K562 (cell line): ENCODE measurements at regions not wholly inside any gene's neighbourhood (a gene's known extent, or its start where the extent isn't known, plus 50 kb on each side); places are given as distances from the start of the nearest gene placed in this dataset.

Experiments
- ATAC-seq: fragments of 200-7000 bp; cut with Tn5 transposase; 3 replicates; pipeline ENCODE4 v1.9.1; 2020; ENCODE audit warnings: moderate library complexity
- BruUV-seq: library from RNA; stranded (reverse); fragments of 400-500 nt; replicated peaks from 2 replicates; lab custom pipeline; 2021; lab: Mats Ljungman, UMichigan
- CTCF ChIA-PET: fragments of 300-600 bp; formaldehyde crosslinking; extraction: SDS; loops from one replicate; lab custom pipeline; 2021; ENCODE audit warnings: low intra/inter-chr PET ratio; lab: Yijun Ruan, JAX
- POLR2A ChIA-PET: fragments of 300-600, 350-650 bp; sonication (Branson Sonifier 250); formaldehyde crosslinking; extraction: SDS; loops from one replicate; lab custom pipeline; 2021; ENCODE audit warnings: antibody characterized with exemption, inconsistent platforms; lab: Yijun Ruan, JAX
- DNase-seq, 4 experiments: peaks; one replicate each; pipeline versions ENCODE4 v3.0.0 to v3.0.0-alpha.2; 2011 to 2018; ENCODE audit warnings: low spot score in 3 of 4, mixed read lengths in 3 of 4; ENCODE audit errors: extremely low read depth in 1 of 4
- FAIRE-seq: peaks from 2 replicates; lab custom pipeline; 2011; peaks lifted over from hg19 to GRCh38; lab: Jason Lieb, UNC
- H2AFZ ChIP-seq: 2 replicates; pipeline ENCODE4 v1.6.0; 2011; ENCODE audit warnings: low read depth, low read length, control low read depth, inconsistent platforms
- H3K27ac ChIP-seq: fragments of 200-600 bp; 3 replicates; pipeline ENCODE4 v1.8.0; 2011; ENCODE audit warnings: low read depth, mild to moderate bottlenecking, control low read depth, inconsistent platforms, low read length, moderate library complexity, mixed read lengths; ENCODE audit errors: extremely low read depth
- H3K27me3 ChIP-seq, 2 experiments: fragments of 300-600 bp in 1 of 2; 2 replicates in 1 of 2; 3 replicates in 1 of 2; pipeline versions ENCODE4 v1.6.0 to v1.8.0; 2011; ENCODE audit warnings: inconsistent platforms in 2 of 2, low read length in 2 of 2, mild to moderate bottlenecking in 1 of 2, mixed read lengths in 1 of 2, moderate library complexity in 1 of 2; ENCODE audit not compliant: control insufficient read depth in 2 of 2, insufficient read depth in 2 of 2
- H3K36me3 ChIP-seq: fragments of 300-600 bp; 3 replicates; pipeline ENCODE4 v1.8.0; 2011; ENCODE audit warnings: mild to moderate bottlenecking, low read length, inconsistent platforms; ENCODE audit not compliant: control insufficient read depth, insufficient read depth
- H3K4me1 ChIP-seq, 2 experiments: fragments of 200-600 bp in 1 of 2; replicated peaks in 1 of 2; 2 replicates in 1 of 2; 3 replicates in 1 of 2; pipeline versions ENCODE4 v1.5.1 to v1.8.0; 2011; ENCODE audit warnings: inconsistent platforms in 2 of 2, low read length in 2 of 2, mild to moderate bottlenecking in 1 of 2, mixed read lengths in 1 of 2, moderate library complexity in 1 of 2; ENCODE audit not compliant: control insufficient read depth in 2 of 2, insufficient read depth in 2 of 2
- H3K4me2 ChIP-seq: 2 replicates; pipeline ENCODE4 v1.6.1; 2011; ENCODE audit warnings: low read length, control low read depth, inconsistent platforms, mixed read lengths; ENCODE audit not compliant: insufficient read depth
- H3K4me3 ChIP-seq: fragments of 200-600 bp; sonication (generic), shearing (Covaris generic); 2 replicates; pipeline ENCODE4 v1.5.1; 2016; ENCODE audit warnings: control low read depth, inconsistent platforms
- H3K79me2 ChIP-seq: fragments of 200-600 bp; 3 replicates; pipeline ENCODE4 v1.8.0; 2011; ENCODE audit warnings: low read length, inconsistent platforms; ENCODE audit not compliant: control insufficient read depth, insufficient read depth
- H3K9ac ChIP-seq, 2 experiments: 2 replicates each; pipeline versions ENCODE4 v1.6.0 to v1.6.1; 2011; ENCODE audit warnings: low read depth in 2 of 2, low read length in 2 of 2, control low read depth in 1 of 2, inconsistent platforms in 1 of 2, mild to moderate bottlenecking in 1 of 2, mixed read lengths in 1 of 2; ENCODE audit not compliant: insufficient read depth in 1 of 2
- H3K9me1 ChIP-seq: one replicate; pipeline ENCODE4 v1.6.0; 2011; ENCODE audit warnings: inconsistent platforms, mild to moderate bottlenecking, low read length, moderate library complexity; ENCODE audit not compliant: control insufficient read depth, insufficient read depth
- H3K9me3 ChIP-seq: replicated peaks from 2 replicates; pipeline ENCODE4 v1.5.1; 2011; ENCODE audit warnings: low read depth, low read length, inconsistent platforms; ENCODE audit not compliant: control insufficient read depth, insufficient read depth
- H4K20me1 ChIP-seq: replicated peaks from 2 replicates; pipeline ENCODE4 v1.6.1; 2011; ENCODE audit warnings: low read length, inconsistent platforms, mixed read lengths; ENCODE audit not compliant: control insufficient read depth, insufficient read depth
- CHD1 ChIP-seq: fragments of 200-600 bp; sonication (generic); IDR thresholded peaks from one replicate; pipeline ENCODE4 v1.6.1; 2012; ENCODE audit warnings: mild to moderate bottlenecking, moderate library complexity, low read length, inconsistent platforms
- CXXC5 ChIP-seq: fragments of 250-450 bp; sonication (Bioruptor Pico); IDR thresholded peaks from 2 replicates; pipeline ENCODE4 v1.8.0; 2022; ENCODE audit warnings: inconsistent platforms, mild to moderate bottlenecking, moderate library complexity
- KLF16 ChIP-seq: IDR thresholded peaks from 2 replicates; pipeline ENCODE4 v1.6.1; 2016; ENCODE audit warnings: antibody characterized with exemption
- LCOR ChIP-seq: sonication (generic); formaldehyde crosslinking; IDR thresholded peaks from 2 replicates; pipeline ENCODE4 v1.8.0; 2022; ENCODE audit warnings: mild to moderate bottlenecking, missing genetic modification reagents
- NCOA4 ChIP-seq: fragments of 450-650 bp; IDR thresholded peaks from 2 replicates; pipeline ENCODE4 v1.6.1; 2018; ENCODE audit warnings: mild to moderate bottlenecking; ENCODE audit not compliant: partially characterized antibody
- POLR2G ChIP-seq: fragments of 200-400 bp; formaldehyde crosslinking; IDR thresholded peaks from 2 replicates; pipeline ENCODE4 v1.6.1; 2017; ENCODE audit warnings: low read depth, mild to moderate bottlenecking, antibody characterized with exemption, low read length, moderate library complexity
- PPARD ChIP-seq: fragments of 250-450 bp; sonication (Bioruptor Pico); IDR thresholded peaks from 2 replicates; pipeline ENCODE4 v1.8.0; 2022; ENCODE audit warnings: inconsistent platforms, mild to moderate bottlenecking, moderate library complexity
- RBM14 ChIP-seq: fragments of 200-400 bp; formaldehyde crosslinking; IDR thresholded peaks from 2 replicates; pipeline ENCODE4 v1.6.1; 2018; ENCODE audit warnings: low read depth, mild to moderate bottlenecking, low read length, moderate library complexity, borderline replicate concordance; ENCODE audit not compliant: insufficient read depth
- STAT5B ChIP-seq: fragments of 250-450 bp; sonication (Bioruptor Pico); IDR thresholded peaks from 2 replicates; pipeline ENCODE4 v1.8.0; 2021; ENCODE audit warnings: mild to moderate bottlenecking, inconsistent platforms
- XRCC3 ChIP-seq: fragments of 450-650 bp; IDR thresholded peaks from 2 replicates; pipeline ENCODE4 v1.6.1; 2017; ENCODE audit warnings: mild to moderate bottlenecking, moderate library complexity
- ZNF584 ChIP-seq: fragments of 200-800 bp; sonication (Bioruptor generic); IDR thresholded peaks from 2 replicates; pipeline ENCODE4 v1.6.1; 2016; ENCODE audit warnings: low read depth, mild to moderate bottlenecking, missing genetic modification characterization, missing compliant biosample characterization
- ZNF589 ChIP-seq: fragments of 200-800 bp; sonication (Bioruptor generic); IDR thresholded peaks from 2 replicates; pipeline ENCODE4 v1.6.1; 2016; ENCODE audit warnings: low read depth, missing genetic modification characterization, missing compliant biosample characterization
- ZNF77 ChIP-seq: fragments of 250-450 bp; sonication (Bioruptor Pico); IDR thresholded peaks from 2 replicates; pipeline ENCODE4 v1.5.0; 2020
- ZNF79 ChIP-seq: fragments of 250-450 bp; sonication (Bioruptor Pico); IDR thresholded peaks from 2 replicates; pipeline ENCODE4 v1.4.0; 2020; ENCODE audit warnings: low read depth, mild to moderate bottlenecking, moderate library complexity
- ZSCAN29 ChIP-seq: fragments of 450-650 bp; IDR thresholded peaks from 2 replicates; pipeline ENCODE4 v1.6.1; 2017
- WGBS: fragments of 100-300 bp; shearing (Covaris generic); methylation state at CpG from one replicate; pipeline ENCODE4 v1.1.6; 2016; ENCODE audit warnings: low coverage, mixed read lengths; ENCODE audit not compliant: insufficient coverage; ENCODE audit errors: missing lambda C conversion rate; 5-methylcytosine and 5-hydroxymethylcytosine counted together
- in situ Hi-C: fragments of 300-500 bp; cut with MboI; formaldehyde crosslinking; loops from 4 replicates; pipeline ENCODE4 v1.15.0; 2018; ENCODE audit warnings: inconsistent platforms, mixed read lengths
- intact Hi-C: fragments of 100-400 bp; cut with micrococcal nuclease; formaldehyde crosslinking; loops from 2 replicates; pipeline ENCODE4 v1.14.2; 2022
- TF ChIP-seq, protein P1 (sequence below): sonication (generic); formaldehyde crosslinking; IDR thresholded peaks from 2 replicates; pipeline ENCODE4 v1.9.0; 2022; ENCODE audit warnings: mild to moderate bottlenecking, missing genetic modification reagents
- TF ChIP-seq, protein P2 (sequence below): fragments of 250-450 bp; sonication (Bioruptor Pico); IDR thresholded peaks from 2 replicates; pipeline ENCODE4 v1.8.0; 2021; ENCODE audit warnings: moderate library complexity, mild to moderate bottlenecking, inconsistent platforms

DNA sequence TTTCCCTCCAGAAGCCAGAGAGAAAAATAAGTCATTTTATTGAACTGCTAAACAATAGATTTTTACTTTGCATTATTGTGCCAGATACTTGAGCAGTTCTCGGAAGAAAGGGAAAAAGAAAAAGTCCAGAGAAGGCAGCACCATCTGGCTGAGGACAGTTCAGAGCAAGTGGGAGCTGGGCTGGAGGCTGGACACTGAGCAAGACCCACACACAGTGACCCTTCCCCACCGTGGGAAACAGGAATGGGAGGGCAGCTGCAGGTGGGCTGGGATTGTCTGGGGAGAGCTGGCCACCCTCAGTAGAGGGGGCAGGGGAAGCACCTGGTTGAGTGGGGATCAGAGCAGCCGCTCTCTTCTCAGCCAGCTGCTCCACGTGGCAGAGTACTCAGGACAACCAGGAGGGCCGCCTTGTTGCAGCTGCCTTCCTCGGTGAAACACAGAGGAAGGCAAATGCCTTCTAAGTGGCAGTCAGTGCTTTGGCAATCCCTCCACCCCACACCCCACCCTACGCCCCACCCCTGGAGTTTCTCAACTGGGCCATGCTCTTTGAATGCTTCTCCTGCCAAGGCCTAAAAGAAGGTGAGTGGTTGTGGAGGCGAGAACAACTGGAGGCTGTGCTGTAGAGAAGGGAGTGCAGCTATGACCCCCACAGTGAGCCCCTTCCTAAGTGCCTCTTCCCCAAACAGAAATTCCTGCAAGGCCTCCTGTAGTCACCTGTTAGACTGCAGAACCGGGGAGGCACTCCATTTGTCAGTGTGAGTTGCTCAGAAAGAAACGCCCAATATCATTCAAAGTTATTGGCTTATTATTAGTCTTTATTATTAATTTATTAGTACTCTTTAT lies 179.3 kb downstream of the ZIC5 start:
- POLR2A ChIA-PET: no interaction called here
- H3K27ac ChIP-seq: no peak overlapping the region
- in situ Hi-C loops: no loop called here
- H3K9ac ChIP-seq: no peak overlapping the region
- H3K4me2 ChIP-seq: no peak overlapping the region
- 8% methylated on average over 5 of the region's 10 CpGs for WGBS
- CTCF ChIA-PET: no interaction called here
- TF ChIP-seq LCOR: no peak
- no peak for TF ChIP-seq PPARD (CRISPR knock-in tag)
- TF ChIP-seq, protein P1, sequence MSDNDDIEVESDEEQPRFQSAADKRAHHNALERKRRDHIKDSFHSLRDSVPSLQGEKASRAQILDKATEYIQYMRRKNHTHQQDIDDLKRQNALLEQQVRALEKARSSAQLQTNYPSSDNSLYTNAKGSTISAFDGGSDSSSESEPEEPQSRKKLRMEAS (CRISPR knock-in tag): no peak
- no peak for TF ChIP-seq RBM14
- no peak for TF ChIP-seq STAT5B
- no peak for TF ChIP-seq CHD1
- no peak for TF ChIP-seq POLR2G
- TF ChIP-seq, protein P2, sequence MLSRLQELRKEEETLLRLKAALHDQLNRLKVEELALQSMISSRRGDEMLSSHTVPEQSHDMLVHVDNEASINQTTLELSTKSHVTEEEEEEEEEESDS (CRISPR knock-in tag): no peak
- TF ChIP-seq ZNF589: no peak
- no peak for TF ChIP-seq KLF16
- TF ChIP-seq NCOA4: no peak
- no peak for TF ChIP-seq ZNF584 (CRISPR knock-in tag)
- TF ChIP-seq ZNF79 (CRISPR knock-in tag): no peak
- no peak for TF ChIP-seq XRCC3
- no peak for TF ChIP-seq ZSCAN29
- no peak for TF ChIP-seq CXXC5 (CRISPR knock-in tag)
- TF ChIP-seq ZNF77 (CRISPR knock-in tag): no peak
- H3K9me3 ChIP-seq: no peaks in the 10 kb centered on the region
- no peak overlapping the region for H3K4me3 ChIP-seq
- H3K79me2 ChIP-seq: no peaks in the 10 kb centered on the region
- DNase-seq: no peak
- H3K27me3 ChIP-seq: no peaks in the 10 kb centered on the region
- H3K9me1 ChIP-seq: no peaks in the 10 kb centered on the region
- BruUV-seq: no TSS peak
- H4K20me1 ChIP-seq: no peaks in the 10 kb centered on the region
- no peaks in the 10 kb centered on the region for H3K4me1 ChIP-seq
- H2AFZ ChIP-seq: no peak overlapping the region
- FAIRE-seq: no peak
- intact Hi-C loops: no loop called here
- H3K36me3 ChIP-seq: no peaks in the 10 kb centered on the region
- ATAC-seq: no peak
